ENCODE measurements at regions not wholly inside any gene's neighbourhood (a gene's known extent, or its start where the extent isn't known, plus 50 kb on each side); places are given as distances from the start of the nearest gene placed in this dataset.

DNA sequence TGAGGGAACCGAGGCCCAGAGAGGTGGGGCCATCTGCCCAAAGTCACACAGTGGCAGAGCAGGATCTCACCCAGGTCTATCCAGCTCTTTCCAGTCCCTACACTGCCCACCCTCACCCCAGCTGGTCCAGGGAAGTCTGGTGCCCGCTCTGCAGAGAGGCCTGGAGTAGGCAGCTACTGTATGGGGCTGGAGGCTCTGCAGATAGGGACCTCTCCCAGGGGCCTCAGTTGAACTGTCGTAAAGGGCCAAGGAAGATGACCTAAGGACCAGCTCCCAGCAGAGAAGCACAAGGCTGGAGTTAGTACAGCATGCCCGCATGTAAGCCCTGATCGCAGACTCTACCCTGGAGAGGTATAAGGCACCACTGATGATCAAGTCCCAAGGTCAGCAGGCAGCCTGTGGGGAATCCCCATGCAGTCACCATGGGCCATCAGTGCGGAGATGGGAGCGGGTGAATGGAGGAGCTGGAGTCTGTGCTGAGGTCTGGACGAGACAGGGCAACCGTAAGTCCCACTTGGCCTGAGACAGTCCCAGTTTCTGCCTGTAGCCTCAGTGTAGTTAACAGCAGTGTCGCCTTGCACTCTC is 320.2 kb downstream of the MATN1 start:
- no peak overlapping the region for H3K4me3 ChIP-seq (ENCODE audit: low read depth, low read length)
- TF ChIP-seq, protein P1, sequence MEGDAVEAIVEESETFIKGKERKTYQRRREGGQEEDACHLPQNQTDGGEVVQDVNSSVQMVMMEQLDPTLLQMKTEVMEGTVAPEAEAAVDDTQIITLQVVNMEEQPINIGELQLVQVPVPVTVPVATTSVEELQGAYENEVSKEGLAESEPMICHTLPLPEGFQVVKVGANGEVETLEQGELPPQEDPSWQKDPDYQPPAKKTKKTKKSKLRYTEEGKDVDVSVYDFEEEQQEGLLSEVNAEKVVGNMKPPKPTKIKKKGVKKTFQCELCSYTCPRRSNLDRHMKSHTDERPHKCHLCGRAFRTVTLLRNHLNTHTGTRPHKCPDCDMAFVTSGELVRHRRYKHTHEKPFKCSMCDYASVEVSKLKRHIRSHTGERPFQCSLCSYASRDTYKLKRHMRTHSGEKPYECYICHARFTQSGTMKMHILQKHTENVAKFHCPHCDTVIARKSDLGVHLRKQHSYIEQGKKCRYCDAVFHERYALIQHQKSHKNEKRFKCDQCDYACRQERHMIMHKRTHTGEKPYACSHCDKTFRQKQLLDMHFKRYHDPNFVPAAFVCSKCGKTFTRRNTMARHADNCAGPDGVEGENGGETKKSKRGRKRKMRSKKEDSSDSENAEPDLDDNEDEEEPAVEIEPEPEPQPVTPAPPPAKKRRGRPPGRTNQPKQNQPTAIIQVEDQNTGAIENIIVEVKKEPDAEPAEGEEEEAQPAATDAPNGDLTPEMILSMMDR (IDR thresholded peaks at IDR 0.05; ENCODE audit: borderline replicate concordance, insufficient read depth, low read depth, low read length): no peak

DNA sequence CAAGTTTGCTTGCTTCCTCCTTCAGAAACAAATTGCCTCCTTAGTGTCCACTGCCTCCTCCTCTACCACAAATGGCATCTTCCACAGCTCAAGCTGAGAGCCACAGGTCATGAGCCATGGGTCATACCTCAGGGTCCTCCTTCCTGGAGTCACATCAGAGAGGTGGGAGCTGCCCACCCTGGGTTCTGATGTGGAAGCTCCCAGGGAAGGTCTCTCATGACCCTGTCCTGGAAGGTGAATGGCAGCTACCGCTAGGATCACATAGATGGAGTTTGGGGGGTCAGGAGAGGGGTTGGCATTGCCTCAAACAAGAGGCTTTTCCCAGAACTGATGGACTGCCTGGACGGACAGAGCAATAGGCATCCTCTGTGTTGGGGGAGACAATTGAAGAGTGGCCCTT is 321.4 kb downstream of the MATN1 start:
- TF ChIP-seq, protein P1 (IDR thresholded peaks at IDR 0.05; ENCODE audit: borderline replicate concordance, insufficient read depth, low read depth, low read length): no peak
- H3K4me3 ChIP-seq (ENCODE audit: low read depth, low read length): no peak overlapping the region

DNA sequence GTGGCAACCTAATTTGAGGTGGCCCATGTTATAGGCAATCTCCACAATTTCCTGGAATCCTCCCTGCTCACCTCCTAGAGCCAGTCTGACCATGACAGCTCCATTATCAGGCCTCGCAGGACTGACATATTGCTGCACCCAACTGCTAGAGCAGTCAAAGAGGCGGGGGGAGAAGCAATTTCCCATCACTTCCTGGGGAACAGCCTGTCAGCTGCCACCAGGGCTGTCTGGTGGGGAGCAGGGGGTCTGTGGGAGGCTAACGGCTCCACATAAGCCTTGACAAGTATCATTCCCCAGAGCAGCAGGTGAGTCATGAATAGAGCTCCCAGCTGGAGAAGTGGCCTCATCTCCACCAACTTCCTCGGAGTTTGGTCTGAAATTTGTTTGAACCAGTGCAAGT is 322.9 kb downstream of the MATN1 start:
- no peak overlapping the region for H3K4me3 ChIP-seq (ENCODE audit: low read depth, low read length)
- TF ChIP-seq, protein P1 (IDR thresholded peaks at IDR 0.05; ENCODE audit: borderline replicate concordance, insufficient read depth, low read depth, low read length): no peak

DNA sequence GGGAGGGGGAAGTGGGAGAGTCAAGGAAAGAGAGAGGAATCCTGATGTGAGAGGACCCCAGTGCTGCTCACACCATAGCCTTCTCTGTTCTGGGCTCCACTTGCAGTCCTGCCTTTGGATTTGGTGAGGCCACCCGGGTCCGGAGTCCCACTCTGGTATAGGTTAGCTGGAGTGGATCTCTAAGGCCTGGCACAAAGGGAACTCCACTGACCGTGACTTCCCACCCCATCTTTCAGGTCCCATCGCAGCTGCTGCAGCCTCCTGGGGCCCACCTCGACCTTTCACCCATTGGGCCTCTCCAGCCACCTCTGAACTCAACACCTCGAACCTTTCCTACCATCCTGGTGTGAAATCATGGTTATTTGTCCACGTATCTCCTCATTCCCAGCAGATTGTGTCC is 324.4 kb downstream of the MATN1 start:
- no peak overlapping the region for H3K4me3 ChIP-seq (ENCODE audit: low read depth, low read length)
- TF ChIP-seq, protein P1 (IDR thresholded peaks at IDR 0.05; ENCODE audit: borderline replicate concordance, insufficient read depth, low read depth, low read length): no peak

DNA sequence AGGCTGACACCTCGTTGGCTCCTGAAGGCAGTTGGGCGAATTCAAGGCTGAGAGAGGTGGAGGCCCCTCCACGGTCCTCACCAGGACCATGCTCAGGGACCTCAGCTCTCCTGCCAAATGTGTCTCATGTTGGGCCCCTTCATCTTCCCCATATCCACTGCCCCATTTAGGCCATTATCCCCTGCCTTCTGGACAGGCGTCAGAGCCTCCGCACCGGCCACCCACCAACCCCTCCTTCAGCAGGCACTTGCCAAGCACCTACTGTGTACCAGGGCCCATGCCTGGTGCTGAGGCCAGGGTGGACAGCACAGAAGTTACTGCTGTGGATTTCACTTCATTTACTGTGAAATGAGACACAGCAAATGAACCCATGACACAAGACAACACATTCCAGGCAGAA is 325.8 kb downstream of the MATN1 start:
- TF ChIP-seq, protein P1 (IDR thresholded peaks at IDR 0.05; ENCODE audit: borderline replicate concordance, insufficient read depth, low read depth, low read length): no peak
- H3K4me3 ChIP-seq (ENCODE audit: low read depth, low read length): no peak overlapping the region

DNA sequence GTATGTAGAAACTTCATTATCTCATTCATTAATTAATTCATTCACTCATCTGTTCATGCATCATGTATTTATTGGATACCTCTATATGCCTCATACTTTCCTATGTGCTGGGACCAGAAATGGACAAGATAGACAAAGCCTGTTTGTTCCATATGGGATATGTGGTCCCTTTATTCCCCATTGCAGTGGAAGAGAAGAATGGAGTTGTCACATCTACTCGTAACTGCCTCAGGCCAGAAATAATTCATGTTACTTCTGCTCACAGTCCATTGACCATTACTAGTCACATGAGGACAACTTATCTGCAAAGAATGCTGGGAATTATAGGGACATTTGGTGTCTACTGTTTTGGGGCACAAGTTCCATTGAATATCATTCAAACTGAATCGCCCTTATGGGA is 327.8 kb downstream of the MATN1 start:
- TF ChIP-seq, protein P1 (IDR thresholded peaks at IDR 0.05; ENCODE audit: borderline replicate concordance, insufficient read depth, low read depth, low read length): no peak
- H3K4me3 ChIP-seq (ENCODE audit: low read depth, low read length): no peak overlapping the region

DNA sequence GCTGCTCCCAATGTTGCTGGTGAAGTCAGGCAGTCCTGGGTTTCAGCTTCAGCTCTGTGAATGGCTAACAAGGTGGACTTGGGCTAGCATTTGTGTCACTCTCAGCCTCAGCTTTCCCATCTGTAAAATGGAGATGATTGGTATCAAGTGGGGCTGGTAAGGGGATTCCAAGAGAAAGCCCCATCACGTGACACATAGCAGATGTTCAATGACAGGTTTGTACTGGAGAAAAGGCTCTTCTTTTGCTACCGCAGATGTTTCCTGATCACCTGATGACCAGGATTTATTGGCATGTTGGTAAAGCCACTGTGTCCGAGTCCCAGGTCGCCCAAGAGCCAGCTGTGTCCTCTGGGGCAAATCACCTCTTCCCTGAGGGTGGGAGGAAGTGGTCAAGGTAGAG is 335.0 kb downstream of the MATN1 start:
- H3K4me3 ChIP-seq (ENCODE audit: low read depth, low read length): no peak overlapping the region
- TF ChIP-seq, protein P1 (IDR thresholded peaks at IDR 0.05; ENCODE audit: borderline replicate concordance, insufficient read depth, low read depth, low read length): no peak

Data from GM12875 (cell line).